ENCODE measurements at regions not wholly inside any gene's neighbourhood (a gene's known extent, or its start where the extent isn't known, plus 50 kb on each side); places are given as distances from the start of the nearest gene placed in this dataset.

- Histone ChIP-seq H3K9me3 (ENCODE audit: severe bottlenecking) (no peaks in the 10 kb centered on the region), H3K36me3 (no peaks in the 10 kb centered on the region), H3K27me3 (ENCODE audit: insufficient read depth, low read depth, severe bottlenecking) (no peaks in the 10 kb centered on the region), H3K27ac (no peak overlapping the region), H3K4me3 (ENCODE audit: low read depth, low read length) (no peak overlapping the region)
- no peak for TF ChIP-seq CTCF (IDR thresholded peaks at IDR 0.05; ENCODE audit: low read depth, low read length)
- no peak for DNase-seq
Measured at GRCh38 chr11:30089921-30090320, 73.1 kb upstream of the KCNA4 start.

GRCh38 chr11:30091246-30091645, 74.4 kb upstream of the KCNA4 start:
- H3K9me3 ChIP-seq (ENCODE audit: severe bottlenecking) = no peaks in the 10 kb centered on the region
- H3K36me3 ChIP-seq = no peaks in the 10 kb centered on the region
- no peak for DNase-seq
- no peak overlapping the region for H3K4me3 ChIP-seq (ENCODE audit: low read depth, low read length)
- no peak overlapping the region for H3K27ac ChIP-seq
- no peaks in the 10 kb centered on the region for H3K27me3 ChIP-seq (ENCODE audit: insufficient read depth, low read depth, severe bottlenecking)
- TF ChIP-seq CTCF (IDR thresholded peaks at IDR 0.05; ENCODE audit: low read depth, low read length) = no peak

- Histone ChIP-seq H3K9me3 (ENCODE audit: severe bottlenecking) (no peaks in the 10 kb centered on the region), H3K27ac (no peak overlapping the region), H3K27me3 (ENCODE audit: insufficient read depth, low read depth, severe bottlenecking) (no peaks in the 10 kb centered on the region), H3K36me3 (no peaks in the 10 kb centered on the region), H3K4me3 (ENCODE audit: low read depth, low read length) (no peak overlapping the region)
- no peak for TF ChIP-seq CTCF (IDR thresholded peaks at IDR 0.05; ENCODE audit: low read depth, low read length)
- DNase-seq = no peak
Measured at GRCh38 chr11:30091737-30092136, 74.9 kb upstream of the KCNA4 start.

GRCh38 chr11:30092518-30092917, 75.7 kb upstream of the KCNA4 start:
- TF ChIP-seq CTCF (IDR thresholded peaks at IDR 0.05; ENCODE audit: low read depth, low read length) = no peak

DNA sequence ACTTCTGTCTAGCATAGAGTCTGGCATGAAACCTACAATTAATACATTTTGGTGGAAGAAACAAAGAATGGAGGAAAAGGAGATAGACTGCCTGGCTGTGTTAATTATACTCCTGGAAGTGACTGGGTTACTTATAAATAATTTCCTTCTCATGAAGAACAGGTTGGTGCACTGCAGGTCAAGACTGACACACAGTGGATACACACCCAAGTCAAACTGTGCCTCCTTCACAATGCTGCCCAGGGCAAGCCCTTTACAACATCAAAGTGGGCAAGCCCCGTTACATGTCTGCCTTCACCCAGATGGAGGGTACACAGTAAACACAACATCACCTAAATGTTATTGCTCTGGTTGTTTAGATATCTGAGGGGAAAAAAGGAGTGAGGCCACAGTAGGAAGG, 83.7 kb upstream of the KCNA4 start:
- no peaks in the 10 kb centered on the region for H3K27me3 ChIP-seq (ENCODE audit: insufficient read depth, low read depth, severe bottlenecking)
- no peak for DNase-seq
- H3K36me3 ChIP-seq = no peaks in the 10 kb centered on the region
- H3K4me3 ChIP-seq (ENCODE audit: low read depth, low read length) = no peak overlapping the region
- H3K27ac ChIP-seq = no peak overlapping the region
- peaks cover 3% of the 10 kb centered on the region for H3K9me3 ChIP-seq (ENCODE audit: severe bottlenecking)
- TF ChIP-seq CTCF (IDR thresholded peaks at IDR 0.05; ENCODE audit: low read depth, low read length) = no peak

More at GRCh38 chr11:30092518-30092917, 75.7 kb upstream of the KCNA4 start:
- Histone ChIP-seq H3K9me3 (ENCODE audit: severe bottlenecking) (no peaks in the 10 kb centered on the region), H3K27ac (no peak overlapping the region), H3K27me3 (ENCODE audit: insufficient read depth, low read depth, severe bottlenecking) (no peaks in the 10 kb centered on the region), H3K4me3 (ENCODE audit: low read depth, low read length) (no peak overlapping the region), H3K36me3 (no peaks in the 10 kb centered on the region)
- no peak for DNase-seq

Measured in WERI-Rb-1 (cell line).